ENCODE measurements at regions not wholly inside any gene's neighbourhood (a gene's known extent, or its start where the extent isn't known, plus 50 kb on each side); places are given as distances from the start of the nearest gene placed in this dataset.

DNA sequence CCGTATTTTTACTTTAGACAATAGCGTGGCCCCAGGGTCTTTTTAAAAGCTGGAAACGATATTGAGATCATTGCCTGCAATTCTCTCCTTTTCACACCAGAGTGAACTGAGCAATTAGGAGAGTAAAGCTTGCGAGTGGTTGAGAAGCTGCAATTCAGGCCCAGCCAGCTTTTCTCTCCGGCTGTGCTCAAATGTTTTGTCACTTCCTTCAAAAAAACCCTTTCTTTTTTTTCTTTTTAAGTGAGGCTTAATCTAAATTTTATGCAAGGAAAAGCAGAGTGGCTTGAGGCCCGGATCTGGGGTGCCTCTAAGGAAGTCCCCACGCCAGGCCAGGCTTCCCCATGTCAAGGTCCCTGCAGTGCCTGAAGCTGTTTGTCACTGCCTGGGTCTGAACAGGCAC, 433.9 kb downstream of the GLRX3 start:
- TF ChIP-seq, protein P1, sequence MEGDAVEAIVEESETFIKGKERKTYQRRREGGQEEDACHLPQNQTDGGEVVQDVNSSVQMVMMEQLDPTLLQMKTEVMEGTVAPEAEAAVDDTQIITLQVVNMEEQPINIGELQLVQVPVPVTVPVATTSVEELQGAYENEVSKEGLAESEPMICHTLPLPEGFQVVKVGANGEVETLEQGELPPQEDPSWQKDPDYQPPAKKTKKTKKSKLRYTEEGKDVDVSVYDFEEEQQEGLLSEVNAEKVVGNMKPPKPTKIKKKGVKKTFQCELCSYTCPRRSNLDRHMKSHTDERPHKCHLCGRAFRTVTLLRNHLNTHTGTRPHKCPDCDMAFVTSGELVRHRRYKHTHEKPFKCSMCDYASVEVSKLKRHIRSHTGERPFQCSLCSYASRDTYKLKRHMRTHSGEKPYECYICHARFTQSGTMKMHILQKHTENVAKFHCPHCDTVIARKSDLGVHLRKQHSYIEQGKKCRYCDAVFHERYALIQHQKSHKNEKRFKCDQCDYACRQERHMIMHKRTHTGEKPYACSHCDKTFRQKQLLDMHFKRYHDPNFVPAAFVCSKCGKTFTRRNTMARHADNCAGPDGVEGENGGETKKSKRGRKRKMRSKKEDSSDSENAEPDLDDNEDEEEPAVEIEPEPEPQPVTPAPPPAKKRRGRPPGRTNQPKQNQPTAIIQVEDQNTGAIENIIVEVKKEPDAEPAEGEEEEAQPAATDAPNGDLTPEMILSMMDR (conservative IDR thresholded peaks at IDR 0.05 in 1 of 2, IDR thresholded peaks at IDR 0.05 in 1 of 2; ENCODE audit: extremely low read depth in 1 of 2, insufficient read depth in 1 of 2, low read depth in 1 of 2, low read length in 2 of 2), result no peak
- no peak for TF ChIP-seq EZH2 (IDR thresholded peaks at IDR 0.05; ENCODE audit: borderline replicate concordance, low read length)
